H1 (cell line): ENCODE measurements at regions not wholly inside any gene's neighbourhood (a gene's known extent, or its start where the extent isn't known, plus 50 kb on each side); places are given as distances from the start of the nearest gene placed in this dataset.

ENCODE experiments used
- CHD7 ChIP-seq: fragments of 300-600 bp; sonication (generic); IDR thresholded peaks from 2 replicates; pipeline ENCODE4 v1.7.1; 2012; ENCODE audit warnings: low read length, moderate library complexity, mild to moderate bottlenecking, inconsistent platforms; ENCODE audit not compliant: insufficient replicate concordance
- SP1 ChIP-seq: IDR thresholded peaks from 2 replicates; pipeline ENCODE4 v1.6.1; 2011; ENCODE audit warnings: low read depth, low read length
- SP4 ChIP-seq: IDR thresholded peaks from 2 replicates; pipeline ENCODE4 v1.6.1; 2012; ENCODE audit warnings: low read length, inconsistent platforms
- SRF ChIP-seq: IDR thresholded peaks from 2 replicates; pipeline ENCODE4 v1.6.1; 2011; ENCODE audit warnings: mild to moderate bottlenecking, low read depth, low read length, moderate library complexity
- TF ChIP-seq, protein P1 (sequence below): IDR thresholded peaks from 2 replicates; pipeline ENCODE4 v1.6.1; 2012; ENCODE audit warnings: low read length, inconsistent platforms

- TF ChIP-seq CHD7, result no peak
- TF ChIP-seq, protein P1, sequence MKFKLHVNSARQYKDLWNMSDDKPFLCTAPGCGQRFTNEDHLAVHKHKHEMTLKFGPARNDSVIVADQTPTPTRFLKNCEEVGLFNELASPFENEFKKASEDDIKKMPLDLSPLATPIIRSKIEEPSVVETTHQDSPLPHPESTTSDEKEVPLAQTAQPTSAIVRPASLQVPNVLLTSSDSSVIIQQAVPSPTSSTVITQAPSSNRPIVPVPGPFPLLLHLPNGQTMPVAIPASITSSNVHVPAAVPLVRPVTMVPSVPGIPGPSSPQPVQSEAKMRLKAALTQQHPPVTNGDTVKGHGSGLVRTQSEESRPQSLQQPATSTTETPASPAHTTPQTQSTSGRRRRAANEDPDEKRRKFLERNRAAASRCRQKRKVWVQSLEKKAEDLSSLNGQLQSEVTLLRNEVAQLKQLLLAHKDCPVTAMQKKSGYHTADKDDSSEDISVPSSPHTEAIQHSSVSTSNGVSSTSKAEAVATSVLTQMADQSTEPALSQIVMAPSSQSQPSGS, result no peak
- no peak for TF ChIP-seq SP4
- TF ChIP-seq SP1, result no peak
- TF ChIP-seq SRF, result no peak
- TF ChIP-seq, all 59 proteins: peak for 0
These were observed 310.6 kb upstream of the MIR17HG start (continued) for GRCh38 chr13:91036886-91037285.
